Cardiac fibroblast (primary cell): ENCODE measurements at regions not wholly inside any gene's neighbourhood (a gene's known extent, or its start where the extent isn't known, plus 50 kb on each side); places are given as distances from the start of the nearest gene placed in this dataset.

ENCODE experiments used
- DNase-seq, 2 donors: peaks; one replicate each; pipeline versions ENCODE4 v3.0.0 to v3.0.0-alpha.2; 2010; ENCODE audit warnings: low read depth in 2 of 2
- H3K4me3 ChIP-seq, 2 donors: replicated peaks in 1 of 2; 1 replicate in 1 of 2; 2 replicates in 1 of 2; pipeline ENCODE4 v1.5.1; 2011; ENCODE audit warnings: low read depth in 2 of 2, low read length in 2 of 2, mild to moderate bottlenecking in 2 of 2, moderate library complexity in 1 of 2
- CTCF ChIP-seq: IDR thresholded peaks from one replicate; pipeline ENCODE4 v1.5.1; 2011; ENCODE audit warnings: low read depth, mild to moderate bottlenecking, low read length, inconsistent platforms

- DNase-seq, result no peak
- no peak for TF ChIP-seq CTCF
These were observed 355.0 kb downstream of the SS18 start for GRCh38 chr18:25735459-25735858.

GRCh38 chr18:25734336-25734735, 356.1 kb downstream of the SS18 start:
- no peak for DNase-seq
- TF ChIP-seq CTCF, result no peak

More at GRCh38 chr18:25735459-25735858, 355.0 kb downstream of the SS18 start:
- no peak overlapping the region for H3K4me3 ChIP-seq

GRCh38 chr18:25732862-25733261, 357.6 kb downstream of the SS18 start:
- H3K4me3 ChIP-seq, result no peak overlapping the region
- DNase-seq, result no peak
- TF ChIP-seq CTCF, result no peak

More at GRCh38 chr18:25734336-25734735, 356.1 kb downstream of the SS18 start:
- no peak overlapping the region for H3K4me3 ChIP-seq

- no peak for TF ChIP-seq CTCF
- no peak for DNase-seq
- H3K4me3 ChIP-seq, result no peak overlapping the region
These were observed 361.3 kb downstream of the SS18 start for GRCh38 chr18:25729072-25729471.

DNA sequence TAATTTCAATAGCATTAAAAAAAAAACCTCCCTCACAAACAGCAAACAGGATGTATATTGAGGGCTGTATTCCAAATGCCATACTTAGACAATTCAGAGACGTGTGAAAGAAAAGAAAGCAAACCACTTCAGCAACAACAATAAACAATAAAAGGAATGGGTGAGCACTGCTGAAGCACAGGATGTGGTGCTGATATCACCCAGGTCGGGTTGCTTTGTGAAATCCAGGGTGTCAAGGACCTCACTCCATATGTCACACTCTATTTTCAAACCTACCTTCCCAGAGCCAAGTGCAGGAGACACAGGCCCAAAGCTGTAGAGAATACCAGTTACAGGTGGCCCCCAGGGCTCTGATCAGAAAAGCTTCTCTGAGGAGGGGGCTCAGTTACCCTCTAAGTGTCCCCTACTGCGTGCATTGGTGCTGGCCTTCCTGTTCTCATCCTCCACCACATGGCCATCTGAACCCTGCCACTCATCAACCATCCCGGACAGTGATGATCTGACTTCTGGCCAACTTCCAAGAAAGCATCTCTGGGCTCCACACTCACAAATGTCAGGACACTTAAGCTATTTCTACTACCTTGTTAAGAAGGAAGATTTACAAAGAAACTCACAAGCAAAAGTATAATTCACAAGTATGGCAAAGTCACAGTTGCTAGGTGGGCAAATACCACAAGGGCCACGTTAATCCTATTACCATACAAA, 363.0 kb downstream of the SS18 start:
- H3K4me3 ChIP-seq, result no peak overlapping the region
- TF ChIP-seq CTCF, result no peak
- DNase-seq, result no peak

GRCh38 chr18:25726298-25726697, 364.1 kb downstream of the SS18 start:
- no peak overlapping the region for H3K4me3 ChIP-seq
- DNase-seq, result peak; percentile 4 to 61
- no peak for TF ChIP-seq CTCF

- DNase-seq, result no peak
- H3K4me3 ChIP-seq, result no peak overlapping the region
- no peak for TF ChIP-seq CTCF
These were observed 364.9 kb downstream of the SS18 start for GRCh38 chr18:25725501-25725900.
